ENCODE measurements at regions not wholly inside any gene's neighbourhood (a gene's known extent, or its start where the extent isn't known, plus 50 kb on each side); places are given as distances from the start of the nearest gene placed in this dataset.

DNA sequence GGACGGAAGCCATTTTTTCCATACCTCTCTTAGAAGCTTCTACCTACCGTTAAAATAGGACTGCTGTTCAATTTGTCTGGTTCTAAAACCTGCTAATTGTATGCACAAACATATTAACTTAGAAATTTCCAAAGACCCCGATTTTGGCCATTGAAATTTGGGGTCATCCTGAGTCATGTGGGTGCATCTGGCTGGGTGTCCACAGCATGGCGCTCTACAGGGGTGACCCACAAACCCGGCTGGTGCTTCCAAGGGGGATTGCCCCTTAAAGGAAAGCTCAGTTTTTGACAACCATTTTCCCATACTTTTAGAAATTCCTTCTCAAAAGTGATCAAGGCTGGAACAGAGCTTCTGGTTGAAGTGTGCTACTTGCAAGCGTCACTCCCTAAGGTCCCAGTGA is 83.9 kb upstream of the EIF5 start:
- DNase-seq = no peak
- whole genome bisulfite sequencing, 2 donors = 75 to 89% methylated on average over 6 of the region's 6 CpGs
- H3K9me3 ChIP-seq = no peaks in the 10 kb centered on the region
- no peak overlapping the region for H3K27ac ChIP-seq
- TF ChIP-seq POLR2A (IDR thresholded peaks at IDR 0.05) = no peak
- TF ChIP-seq, protein P1, sequence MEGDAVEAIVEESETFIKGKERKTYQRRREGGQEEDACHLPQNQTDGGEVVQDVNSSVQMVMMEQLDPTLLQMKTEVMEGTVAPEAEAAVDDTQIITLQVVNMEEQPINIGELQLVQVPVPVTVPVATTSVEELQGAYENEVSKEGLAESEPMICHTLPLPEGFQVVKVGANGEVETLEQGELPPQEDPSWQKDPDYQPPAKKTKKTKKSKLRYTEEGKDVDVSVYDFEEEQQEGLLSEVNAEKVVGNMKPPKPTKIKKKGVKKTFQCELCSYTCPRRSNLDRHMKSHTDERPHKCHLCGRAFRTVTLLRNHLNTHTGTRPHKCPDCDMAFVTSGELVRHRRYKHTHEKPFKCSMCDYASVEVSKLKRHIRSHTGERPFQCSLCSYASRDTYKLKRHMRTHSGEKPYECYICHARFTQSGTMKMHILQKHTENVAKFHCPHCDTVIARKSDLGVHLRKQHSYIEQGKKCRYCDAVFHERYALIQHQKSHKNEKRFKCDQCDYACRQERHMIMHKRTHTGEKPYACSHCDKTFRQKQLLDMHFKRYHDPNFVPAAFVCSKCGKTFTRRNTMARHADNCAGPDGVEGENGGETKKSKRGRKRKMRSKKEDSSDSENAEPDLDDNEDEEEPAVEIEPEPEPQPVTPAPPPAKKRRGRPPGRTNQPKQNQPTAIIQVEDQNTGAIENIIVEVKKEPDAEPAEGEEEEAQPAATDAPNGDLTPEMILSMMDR (IDR thresholded peaks at IDR 0.05) = no peak
- H3K27me3 ChIP-seq = no peaks in the 10 kb centered on the region
- H3K36me3 ChIP-seq (ENCODE audit: low read depth, missing control alignments) = no peaks in the 10 kb centered on the region
- peaks cover 10% of the 10 kb centered on the region for H3K4me1 ChIP-seq
- no peak overlapping the region for H3K4me3 ChIP-seq
- intact Hi-C loops (cut with DNase I; ENCODE audit: low total_unique reads) = no loop called here

DNA sequence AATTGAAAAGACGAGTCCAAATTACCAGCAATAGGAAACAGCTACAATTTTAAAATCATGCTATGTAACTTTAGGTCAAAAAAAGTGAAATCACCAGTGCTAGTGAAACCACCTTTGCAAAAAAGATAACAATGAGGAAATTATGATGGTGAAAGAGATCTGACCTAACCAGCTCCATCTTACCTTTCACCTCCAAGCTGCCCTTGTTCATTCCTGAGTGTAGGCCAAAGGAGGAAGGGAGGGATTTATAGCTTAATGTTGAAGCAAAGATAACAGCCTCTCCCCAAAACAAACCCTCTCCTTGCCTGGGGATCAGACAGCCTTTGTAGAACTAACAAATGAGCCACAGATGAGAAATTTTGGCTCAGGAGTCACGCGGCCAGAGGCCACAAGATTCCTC is 83.2 kb upstream of the EIF5 start:
- 77 to 81% methylated on average over 3 of the region's 3 CpGs for WGBS, 2 donors
- H3K4me3 ChIP-seq = no peak overlapping the region
- H3K36me3 ChIP-seq (ENCODE audit: low read depth, missing control alignments) = no peaks in the 10 kb centered on the region
- H3K4me1 ChIP-seq = peaks cover 7% of the 10 kb centered on the region
- no peak for DNase-seq
- no peaks in the 10 kb centered on the region for H3K27me3 ChIP-seq
- intact Hi-C loops (cut with DNase I; ENCODE audit: low total_unique reads) = no loop called here
- TF ChIP-seq POLR2A (IDR thresholded peaks at IDR 0.05) = no peak
- TF ChIP-seq, protein P1 (IDR thresholded peaks at IDR 0.05) = no peak
- no peaks in the 10 kb centered on the region for H3K9me3 ChIP-seq
- no peak overlapping the region for H3K27ac ChIP-seq

DNA sequence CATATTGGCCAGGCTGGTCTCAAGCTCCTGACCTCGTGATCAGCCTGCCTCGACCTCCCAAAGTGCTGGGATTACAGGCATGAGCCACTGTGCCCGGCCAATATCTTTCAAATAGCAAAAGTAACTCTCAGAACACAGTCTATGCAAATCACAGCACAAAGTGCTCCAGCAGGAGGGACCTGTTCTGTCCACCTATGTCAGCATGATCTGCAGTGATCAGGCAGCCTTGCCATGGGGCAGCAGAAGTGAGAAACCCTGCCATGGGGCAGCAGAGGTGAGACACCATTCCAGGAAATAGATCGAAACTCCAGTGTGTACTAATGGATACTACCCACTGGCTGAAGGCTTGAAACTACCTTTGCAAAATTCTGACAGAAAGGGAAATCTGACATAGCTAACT is 78.5 kb upstream of the EIF5 start:
- H3K36me3 ChIP-seq (ENCODE audit: low read depth, missing control alignments) = no peaks in the 10 kb centered on the region
- no peak for DNase-seq
- H3K4me3 ChIP-seq = no peak overlapping the region
- no peaks in the 10 kb centered on the region for H3K4me1 ChIP-seq
- WGBS, 2 donors = 90 to 92% methylated on average over 2 to 4 of the region's 4 CpGs
- H3K27ac ChIP-seq = no peak overlapping the region
- H3K9me3 ChIP-seq = no peaks in the 10 kb centered on the region
- TF ChIP-seq, protein P1 (IDR thresholded peaks at IDR 0.05) = no peak
- TF ChIP-seq POLR2A (IDR thresholded peaks at IDR 0.05) = no peak
- intact Hi-C loops (cut with DNase I; ENCODE audit: low total_unique reads) = no loop called here
- no peaks in the 10 kb centered on the region for H3K27me3 ChIP-seq

DNA sequence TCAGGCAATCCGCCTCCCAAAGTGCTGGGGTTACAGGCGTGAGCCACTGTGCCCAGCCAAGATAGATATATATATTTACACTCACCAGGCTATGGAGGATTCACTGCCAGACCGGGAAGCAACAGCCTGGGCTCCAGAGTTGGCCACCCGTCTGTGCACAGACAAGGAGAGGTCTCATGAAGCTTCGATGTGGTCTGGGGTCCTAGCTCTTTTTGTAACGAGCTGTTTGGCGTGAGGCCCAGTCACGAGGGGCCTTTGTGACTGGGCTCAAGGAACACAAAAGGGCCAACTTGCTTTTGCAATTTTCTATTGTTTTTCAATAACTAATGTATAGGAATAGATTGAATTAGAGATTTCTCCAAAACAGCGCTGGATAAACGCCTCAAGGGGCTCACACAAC is 77.6 kb upstream of the EIF5 start:
- DNase-seq = no peak
- no peak for TF ChIP-seq POLR2A (IDR thresholded peaks at IDR 0.05)
- TF ChIP-seq, protein P1 (IDR thresholded peaks at IDR 0.05) = no peak
- Histone ChIP-seq H3K9me3 (no peaks in the 10 kb centered on the region), H3K27me3 (no peaks in the 10 kb centered on the region), H3K4me3 (no peak overlapping the region), H3K4me1 (peaks cover 4% of the 10 kb centered on the region), H3K27ac (no peak overlapping the region), H3K36me3 (ENCODE audit: low read depth, missing control alignments) (no peaks in the 10 kb centered on the region)
- intact Hi-C loops (cut with DNase I; ENCODE audit: low total_unique reads) = no loop called here
- WGBS, 2 donors = 72 to 76% methylated on average over 10 of the region's 10 CpGs

DNA sequence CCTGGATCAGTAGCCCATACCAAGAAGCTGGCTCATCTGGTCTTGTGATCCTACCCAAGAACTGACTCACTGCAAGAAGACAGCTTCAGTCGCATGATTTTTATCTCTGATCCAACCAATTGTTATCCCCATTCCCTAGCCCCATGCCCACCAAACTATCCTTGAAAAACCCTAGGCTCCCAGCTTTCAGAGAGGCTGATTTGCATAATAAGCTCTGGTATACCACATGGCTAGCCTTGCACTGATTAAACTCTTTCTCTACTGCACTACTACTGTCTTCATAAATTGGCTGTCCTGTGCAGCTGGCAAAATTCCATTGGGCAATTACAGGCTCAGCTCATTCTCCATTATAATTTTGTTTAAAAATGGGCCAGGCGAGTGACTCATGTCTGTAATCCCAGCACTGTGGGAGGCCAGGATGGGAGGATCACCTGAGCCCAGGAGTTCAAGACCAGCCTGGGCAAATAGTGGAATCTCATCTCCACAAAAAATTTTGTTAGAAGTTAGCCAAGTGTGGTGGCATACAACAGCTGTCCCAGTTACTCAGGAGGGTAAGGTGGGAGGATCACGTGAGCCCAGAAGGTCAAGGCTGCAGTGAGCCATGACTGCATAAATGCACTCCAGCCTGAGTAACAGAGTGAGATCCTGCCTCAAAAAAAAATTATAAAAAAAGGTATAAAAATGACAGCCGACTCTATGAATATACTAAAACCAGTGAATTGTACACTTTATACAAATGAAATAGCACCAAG is 76.7 kb upstream of the EIF5 start:
- TF ChIP-seq POLR2A (IDR thresholded peaks at IDR 0.05) = no peak
- TF ChIP-seq, protein P1 (IDR thresholded peaks at IDR 0.05) = no peak
- no peaks in the 10 kb centered on the region for H3K9me3 ChIP-seq
- 86 to 89% methylated on average over 4 of the region's 4 CpGs for WGBS, 2 donors
- intact Hi-C loops (cut with DNase I; ENCODE audit: low total_unique reads) = no loop called here
- DNase-seq = no peak
- H3K27ac ChIP-seq = no peak overlapping the region
- H3K4me3 ChIP-seq = no peak overlapping the region
- no peaks in the 10 kb centered on the region for H3K36me3 ChIP-seq (ENCODE audit: low read depth, missing control alignments)
- H3K4me1 ChIP-seq = peaks cover 4% of the 10 kb centered on the region
- H3K27me3 ChIP-seq = no peaks in the 10 kb centered on the region

All from testis (tissue), 2 donors.